Right lobe of liver (tissue), 4 donors: ENCODE measurements at regions not wholly inside any gene's neighbourhood (a gene's known extent, or its start where the extent isn't known, plus 50 kb on each side); places are given as distances from the start of the nearest gene placed in this dataset.

ENCODE experiments used
- POLR2A ChIP-seq: fragments of 450-650 bp; IDR thresholded peaks from one replicate; pipeline ENCODE4 v1.6.1; 2017; ENCODE audit warnings: antibody characterized with exemption, mild to moderate bottlenecking
- TF ChIP-seq, protein P1 (sequence below), 4 donors: fragments of 200-600 bp in 3 of 4; fragments of 450-650 bp in 1 of 4; IDR thresholded peaks; one replicate each; pipeline versions ENCODE4 v1.5.1 to v1.8.0; 2016 to 2022; ENCODE audit warnings: antibody characterized with exemption in 4 of 4, mild to moderate bottlenecking in 2 of 4
- donor health status: DM: no; HTN: no; CAD: no.
- donor health status: DM: no; HTN: no; CAD: no.
- donor health status: DM: no; HTN: yes; CAD: no.

DNA sequence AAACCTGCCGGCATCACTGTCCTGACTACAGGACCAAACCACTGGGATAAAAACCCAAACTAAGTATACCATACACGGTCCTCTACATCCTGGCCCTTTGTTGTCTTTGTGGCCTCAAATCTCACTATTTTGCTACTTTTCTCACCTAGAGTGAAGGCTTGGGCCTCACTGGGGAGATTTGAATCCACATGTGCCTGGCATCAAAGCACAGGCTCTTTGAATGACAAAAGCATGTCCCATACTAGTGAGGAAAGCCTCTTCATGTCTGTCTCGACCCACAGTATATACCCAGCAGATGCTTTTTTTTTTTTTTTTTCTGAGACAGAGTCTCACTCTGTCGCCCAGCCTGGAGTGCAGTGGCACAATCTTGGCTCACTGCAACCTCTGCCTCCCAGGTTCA, 72.5 kb upstream of the DRD2 start:
- TF ChIP-seq, protein P1, sequence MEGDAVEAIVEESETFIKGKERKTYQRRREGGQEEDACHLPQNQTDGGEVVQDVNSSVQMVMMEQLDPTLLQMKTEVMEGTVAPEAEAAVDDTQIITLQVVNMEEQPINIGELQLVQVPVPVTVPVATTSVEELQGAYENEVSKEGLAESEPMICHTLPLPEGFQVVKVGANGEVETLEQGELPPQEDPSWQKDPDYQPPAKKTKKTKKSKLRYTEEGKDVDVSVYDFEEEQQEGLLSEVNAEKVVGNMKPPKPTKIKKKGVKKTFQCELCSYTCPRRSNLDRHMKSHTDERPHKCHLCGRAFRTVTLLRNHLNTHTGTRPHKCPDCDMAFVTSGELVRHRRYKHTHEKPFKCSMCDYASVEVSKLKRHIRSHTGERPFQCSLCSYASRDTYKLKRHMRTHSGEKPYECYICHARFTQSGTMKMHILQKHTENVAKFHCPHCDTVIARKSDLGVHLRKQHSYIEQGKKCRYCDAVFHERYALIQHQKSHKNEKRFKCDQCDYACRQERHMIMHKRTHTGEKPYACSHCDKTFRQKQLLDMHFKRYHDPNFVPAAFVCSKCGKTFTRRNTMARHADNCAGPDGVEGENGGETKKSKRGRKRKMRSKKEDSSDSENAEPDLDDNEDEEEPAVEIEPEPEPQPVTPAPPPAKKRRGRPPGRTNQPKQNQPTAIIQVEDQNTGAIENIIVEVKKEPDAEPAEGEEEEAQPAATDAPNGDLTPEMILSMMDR (IDR thresholded peaks at IDR 0.05), result no peak
- TF ChIP-seq POLR2A, result no peak
